Peyer's patch (tissue), 4 donors: ENCODE measurements at regions not wholly inside any gene's neighbourhood (a gene's known extent, or its start where the extent isn't known, plus 50 kb on each side); places are given as distances from the start of the nearest gene placed in this dataset.

Experiments
- DNase-seq, 3 donors: peaks; one replicate each; pipeline ENCODE4 v3.0.0-alpha.2; 2017 to 2019
- H3K27ac ChIP-seq, 4 donors: fragments of 200-600 bp; sonication (generic); one replicate each; pipeline ENCODE4 v1.5.1; 2016 to 2019
- H3K27me3 ChIP-seq, 2 donors: fragments of 200-600 bp; sonication (generic); one replicate each; pipeline ENCODE4 v1.5.1; 2019
- H3K36me3 ChIP-seq, 3 donors: fragments of 200-600 bp; sonication (generic); one replicate each; pipeline ENCODE4 v1.5.1; 2016 to 2019
- H3K4me1 ChIP-seq, 4 donors: fragments of 200-600 bp; sonication (generic); one replicate each; pipeline ENCODE4 v1.5.1; 2016 to 2019
- H3K4me3 ChIP-seq, 4 donors: fragments of 200-600 bp; sonication (generic); 1 replicate in 3 of 4; 2 replicates in 1 of 4; pipeline ENCODE4 v1.5.1; 2016 to 2019; ENCODE audit warnings: mild to moderate bottlenecking in 1 of 4
- H3K9me3 ChIP-seq, 4 donors: fragments of 200-600 bp; sonication (generic); one replicate each; pipeline ENCODE4 v1.5.1; 2016 to 2019; ENCODE audit warnings: mild to moderate bottlenecking in 1 of 4
- CTCF ChIP-seq, 6 experiments: fragments of 450-650 bp in 4 of 6; fragments of 200-600 bp in 2 of 6; sonication (generic) in 1 of 6; IDR thresholded peaks; one replicate each; pipeline ENCODE4 v1.5.1; 2017 to 2019; ENCODE audit warnings: antibody characterized with exemption in 6 of 6, mild to moderate bottlenecking in 3 of 6, moderate library complexity in 1 of 6
- POLR2A ChIP-seq, 2 donors: fragments of 450-650 bp; IDR thresholded peaks; one replicate each; pipeline ENCODE4 v1.5.1; 2017; ENCODE audit warnings: antibody characterized with exemption in 2 of 2, mild to moderate bottlenecking in 2 of 2, moderate library complexity in 2 of 2

- no peaks in the 10 kb centered on the region for H3K36me3 ChIP-seq
- no peaks in the 10 kb centered on the region for H3K4me1 ChIP-seq
- H3K9me3 ChIP-seq = no peaks in the 10 kb centered on the region
- no peaks in the 10 kb centered on the region for H3K27me3 ChIP-seq
- H3K4me3 ChIP-seq = no peak overlapping the region
- TF ChIP-seq CTCF (IDR thresholded peaks at IDR 0.05) (no peak), POLR2A (IDR thresholded peaks at IDR 0.05) (no peak)
- no peak overlapping the region for H3K27ac ChIP-seq
- no peak for DNase-seq
These were observed 630.6 kb upstream of the PHF14 start for GRCh38 chr7:10343108-10343507.

- Histone ChIP-seq H3K36me3 (no peaks in the 10 kb centered on the region), H3K9me3 (no peaks in the 10 kb centered on the region), H3K4me3 (no peak overlapping the region), H3K27me3 (no peaks in the 10 kb centered on the region), H3K27ac (no peak overlapping the region), H3K4me1 (no peaks in the 10 kb centered on the region)
- no peak for DNase-seq
- no peak for TF ChIP-seq POLR2A (IDR thresholded peaks at IDR 0.05)
- no peak for TF ChIP-seq CTCF (IDR thresholded peaks at IDR 0.05)
These were observed 627.6 kb upstream of the PHF14 start for GRCh38 chr7:10346032-10346431.

GRCh38 chr7:10355816-10356215 is 617.9 kb upstream of the PHF14 start:
- Histone ChIP-seq H3K4me1 (no peaks in the 10 kb centered on the region), H3K9me3 (no peaks in the 10 kb centered on the region), H3K27me3 (no peaks in the 10 kb centered on the region), H3K4me3 (no peak overlapping the region), H3K36me3 (no peaks in the 10 kb centered on the region), H3K27ac (no peak overlapping the region)
- no peak for TF ChIP-seq POLR2A (IDR thresholded peaks at IDR 0.05)
- no peak for DNase-seq

GRCh38 chr7:10360050-10360449 is 613.6 kb upstream of the PHF14 start:
- no peaks in the 10 kb centered on the region for H3K36me3 ChIP-seq
- no peaks in the 10 kb centered on the region for H3K9me3 ChIP-seq
- H3K27ac ChIP-seq = no peak overlapping the region
- no peak overlapping the region for H3K4me3 ChIP-seq
- no peaks in the 10 kb centered on the region for H3K4me1 ChIP-seq
- H3K27me3 ChIP-seq = no peaks in the 10 kb centered on the region
- DNase-seq = no peak
- no peak for TF ChIP-seq CTCF (IDR thresholded peaks at IDR 0.05)
- TF ChIP-seq POLR2A (IDR thresholded peaks at IDR 0.05) = no peak

GRCh38 chr7:10401793-10402192 is 571.9 kb upstream of the PHF14 start:
- no peak for TF ChIP-seq CTCF (IDR thresholded peaks at IDR 0.05)
- no peak for TF ChIP-seq POLR2A (IDR thresholded peaks at IDR 0.05)
- no peaks in the 10 kb centered on the region for H3K27me3 ChIP-seq
- H3K4me1 ChIP-seq = no peaks in the 10 kb centered on the region
- no peaks in the 10 kb centered on the region for H3K36me3 ChIP-seq
- peaks cover 0 to 10% (median 2%) of the 10 kb centered on the region in 4 donors for H3K9me3 ChIP-seq
- no peak for DNase-seq
- no peak overlapping the region for H3K4me3 ChIP-seq
- H3K27ac ChIP-seq = no peak overlapping the region

- Histone ChIP-seq H3K4me1 (no peaks in the 10 kb centered on the region), H3K36me3 (no peaks in the 10 kb centered on the region), H3K9me3 (no peaks in the 10 kb centered on the region), H3K27ac (no peak overlapping the region), H3K4me3 (no peak overlapping the region), H3K27me3 (no peaks in the 10 kb centered on the region)
- DNase-seq = no peak
- TF ChIP-seq POLR2A (IDR thresholded peaks at IDR 0.05) = no peak
- peak in 4 of 6 experiments; percentile 29 to 48 (median 40) for TF ChIP-seq CTCF (IDR thresholded peaks at IDR 0.05)
These were observed 561.2 kb upstream of the PHF14 start for GRCh38 chr7:10412422-10413019.
